ENCODE measurements at regions not wholly inside any gene's neighbourhood (a gene's known extent, or its start where the extent isn't known, plus 50 kb on each side); places are given as distances from the start of the nearest gene placed in this dataset.

- no TSS peak for BruUV-seq (replicated peaks)
- no peaks in the 10 kb centered on the region for H3K36me3 ChIP-seq (ENCODE audit: control insufficient read depth in 2 of 2, insufficient read depth in 2 of 2, low read length in 1 of 2)
- ChIA-PET RAD21 (ENCODE audit: unreplicated experiment) (no interaction called here), POLR2A (no interaction called here), CTCF (no interaction called here), SMC1A (ENCODE audit: uncharacterized antibody, unreplicated experiment) (no interaction called here)
- H3K79me2 ChIP-seq (ENCODE audit: control insufficient read depth, insufficient read depth, low read length): no peaks in the 10 kb centered on the region
- H3K9ac ChIP-seq (ENCODE audit: control insufficient read depth, insufficient read depth, low read length): no peak overlapping the region
- no peaks in the 10 kb centered on the region for H4K20me1 ChIP-seq (ENCODE audit: control insufficient read depth, insufficient read depth)
- TF ChIP-seq TCF3 (IDR thresholded peaks at IDR 0.05; ENCODE audit: borderline replicate concordance, insufficient read depth, low read depth, low read length) (no peak), LARP7 (IDR thresholded peaks at IDR 0.05) (no peak), TBL1XR1 (IDR thresholded peaks at IDR 0.05; ENCODE audit: low read depth, low read length) (no peak)
- H3K4me2 ChIP-seq (ENCODE audit: control insufficient read depth, insufficient read depth): no peak overlapping the region
- in situ Hi-C loops (cut with MboI): no loop called here
- no peak overlapping the region for H3K4me3 ChIP-seq
- FAIRE-seq (no peak), ATAC-seq (no peak), DNase-seq (ENCODE audit: low read depth, low spot score) (no peak)
- H3K27me3 ChIP-seq (replicated peaks in 1 of 2; ENCODE audit: control insufficient read depth in 2 of 2, insufficient read depth in 2 of 2, low read length in 1 of 2): no peaks in the 10 kb centered on the region
- no peak overlapping the region for H2AFZ ChIP-seq (ENCODE audit: control insufficient read depth, low read depth, low read length)
- H3K27ac ChIP-seq (ENCODE audit: control insufficient read depth, insufficient read depth): no peak overlapping the region
- no peaks in the 10 kb centered on the region for H3K9me3 ChIP-seq (replicated peaks; ENCODE audit: control insufficient read depth, insufficient read depth, low read length)
- intact Hi-C loops (cut with micrococcal nuclease; ENCODE audit: unreplicated experiment): no loop called here
- WGBS (ENCODE audit: insufficient coverage, insufficient replicate concordance, low lambda C conversion rate, missing lambda C conversion rate): 45% methylated on average over 3 of the region's 3 CpGs
- H3K4me1 ChIP-seq (ENCODE audit: control insufficient read depth, insufficient read depth, low read length): no peaks in the 10 kb centered on the region
These were observed 1127.3 kb downstream of the SUCLG1 start for GRCh38 chr2:83331810-83332209.

GRCh38 chr2:83323038-83323437 lies 1136.0 kb downstream of the SUCLG1 start:
- WGBS (ENCODE audit: insufficient coverage, insufficient replicate concordance, low lambda C conversion rate, missing lambda C conversion rate): 0% methylated on average over 1 of the region's 1 CpG
- intact Hi-C loops (cut with micrococcal nuclease; ENCODE audit: unreplicated experiment): no loop called here
- FAIRE-seq: no peak
- no peak for TF ChIP-seq RELA (IDR thresholded peaks at IDR 0.05; ENCODE audit: borderline replicate concordance, partially characterized antibody)
- no peak for TF ChIP-seq ETV6 (conservative IDR thresholded peaks at IDR 0.05 in 1 of 2, IDR thresholded peaks at IDR 0.05 in 1 of 2; ENCODE audit: borderline replicate concordance in 1 of 2, low read depth in 1 of 2)
- TF ChIP-seq RB1 (IDR thresholded peaks at IDR 0.05; ENCODE audit: borderline replicate concordance): no peak
- no peak for TF ChIP-seq USF2 (IDR thresholded peaks at IDR 0.05; ENCODE audit: borderline replicate concordance, low read depth, low read length)
- TF ChIP-seq ESRRA (IDR thresholded peaks at IDR 0.05; ENCODE audit: low read length): no peak
- TF ChIP-seq NR2C2 (IDR thresholded peaks at IDR 0.05; ENCODE audit: borderline replicate concordance, control insufficient read depth, insufficient read length, low read depth): no peak
- TF ChIP-seq ZNF687 (IDR thresholded peaks at IDR 0.05): no peak
- no peak for TF ChIP-seq ZNF24 (IDR thresholded peaks at IDR 0.05)
- no peak for TF ChIP-seq FOS (IDR thresholded peaks at IDR 0.05; ENCODE audit: borderline replicate concordance, extremely low read depth, insufficient read length)
- TF ChIP-seq MLLT1 (IDR thresholded peaks at IDR 0.05): no peak

More at GRCh38 chr2:83323038-83323437, 1136.0 kb downstream of the SUCLG1 start:
- no peak overlapping the region for H3K4me2 ChIP-seq (ENCODE audit: control insufficient read depth, insufficient read depth)
- no peak overlapping the region for H2AFZ ChIP-seq (ENCODE audit: control insufficient read depth, low read depth, low read length)
- ATAC-seq: no peak
- H3K36me3 ChIP-seq (ENCODE audit: control insufficient read depth in 2 of 2, insufficient read depth in 2 of 2, low read length in 1 of 2): no peaks in the 10 kb centered on the region
- H3K27me3 ChIP-seq (replicated peaks in 1 of 2; ENCODE audit: control insufficient read depth in 2 of 2, insufficient read depth in 2 of 2, low read length in 1 of 2): no peaks in the 10 kb centered on the region
- H3K79me2 ChIP-seq (ENCODE audit: control insufficient read depth, insufficient read depth, low read length): no peaks in the 10 kb centered on the region
- H3K4me3 ChIP-seq: no peak overlapping the region
- CTCF ChIA-PET: no interaction called here
- SMC1A ChIA-PET (ENCODE audit: uncharacterized antibody, unreplicated experiment): no interaction called here
- H3K9me3 ChIP-seq (replicated peaks; ENCODE audit: control insufficient read depth, insufficient read depth, low read length): no peaks in the 10 kb centered on the region
- BruUV-seq (replicated peaks): no TSS peak
- RAD21 ChIA-PET (ENCODE audit: unreplicated experiment): no interaction called here
- in situ Hi-C loops (cut with MboI): no loop called here
- H3K27ac ChIP-seq (ENCODE audit: control insufficient read depth, insufficient read depth): no peak overlapping the region
- DNase-seq (ENCODE audit: low read depth, low spot score): no peak
- no peaks in the 10 kb centered on the region for H4K20me1 ChIP-seq (ENCODE audit: control insufficient read depth, insufficient read depth)
- POLR2A ChIA-PET: no interaction called here
- no peaks in the 10 kb centered on the region for H3K4me1 ChIP-seq (ENCODE audit: control insufficient read depth, insufficient read depth, low read length)
- no peak overlapping the region for H3K9ac ChIP-seq (ENCODE audit: control insufficient read depth, insufficient read depth, low read length)
